SK-N-SH (cell line): ENCODE measurements at regions not wholly inside any gene's neighbourhood (a gene's known extent, or its start where the extent isn't known, plus 50 kb on each side); places are given as distances from the start of the nearest gene placed in this dataset.

Experiments
- EP300 ChIP-seq, 2 experiments: IDR thresholded peaks; 2 replicates each; pipeline versions ENCODE4 v1.4.0 to v1.6.1; 2012; ENCODE audit warnings: borderline replicate concordance in 1 of 2, low read depth in 1 of 2, low read length in 1 of 2
- GATA2 ChIP-seq: sonication (generic); formaldehyde crosslinking; IDR thresholded peaks from 2 replicates; pipeline ENCODE4 v1.5.0; 2020; ENCODE audit warnings: mild to moderate bottlenecking, missing genetic modification reagents
- TAF1 ChIP-seq: IDR thresholded peaks from 2 replicates; pipeline ENCODE4 v1.6.1; 2012; ENCODE audit warnings: low read depth, mild to moderate bottlenecking, low read length, moderate library complexity, borderline replicate concordance
- TF ChIP-seq, protein P1 (sequence below): fragments of 200-600 bp; sonication (generic); IDR thresholded peaks from 2 replicates; pipeline ENCODE4 v1.6.1; 2017; ENCODE audit warnings: antibody characterized with exemption, mild to moderate bottlenecking, moderate library complexity
- TF ChIP-seq, protein P2 (sequence below): IDR thresholded peaks from 2 replicates; pipeline ENCODE4 v1.4.0; 2012; ENCODE audit warnings: low read depth, borderline replicate concordance

DNA sequence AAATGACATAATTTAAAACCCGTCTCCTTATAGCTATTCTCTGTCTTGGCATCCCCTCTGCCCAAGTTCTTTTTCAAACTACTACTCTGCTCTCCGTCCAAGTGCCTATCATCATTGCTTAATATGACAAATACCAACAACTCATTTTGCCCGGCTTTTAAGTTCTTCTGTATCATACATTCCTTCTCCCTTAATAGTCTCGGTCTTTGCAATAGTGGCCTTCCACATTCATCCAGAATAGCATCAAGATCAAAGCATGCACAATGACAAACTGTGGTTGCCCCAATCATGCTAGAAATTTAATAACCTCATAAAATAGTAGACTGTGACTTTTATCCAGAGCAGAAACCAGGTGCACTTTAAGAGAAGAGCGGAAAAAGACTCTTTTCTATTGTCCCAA is 198.9 kb downstream of the ETV1 start:
- TF ChIP-seq, protein P1, sequence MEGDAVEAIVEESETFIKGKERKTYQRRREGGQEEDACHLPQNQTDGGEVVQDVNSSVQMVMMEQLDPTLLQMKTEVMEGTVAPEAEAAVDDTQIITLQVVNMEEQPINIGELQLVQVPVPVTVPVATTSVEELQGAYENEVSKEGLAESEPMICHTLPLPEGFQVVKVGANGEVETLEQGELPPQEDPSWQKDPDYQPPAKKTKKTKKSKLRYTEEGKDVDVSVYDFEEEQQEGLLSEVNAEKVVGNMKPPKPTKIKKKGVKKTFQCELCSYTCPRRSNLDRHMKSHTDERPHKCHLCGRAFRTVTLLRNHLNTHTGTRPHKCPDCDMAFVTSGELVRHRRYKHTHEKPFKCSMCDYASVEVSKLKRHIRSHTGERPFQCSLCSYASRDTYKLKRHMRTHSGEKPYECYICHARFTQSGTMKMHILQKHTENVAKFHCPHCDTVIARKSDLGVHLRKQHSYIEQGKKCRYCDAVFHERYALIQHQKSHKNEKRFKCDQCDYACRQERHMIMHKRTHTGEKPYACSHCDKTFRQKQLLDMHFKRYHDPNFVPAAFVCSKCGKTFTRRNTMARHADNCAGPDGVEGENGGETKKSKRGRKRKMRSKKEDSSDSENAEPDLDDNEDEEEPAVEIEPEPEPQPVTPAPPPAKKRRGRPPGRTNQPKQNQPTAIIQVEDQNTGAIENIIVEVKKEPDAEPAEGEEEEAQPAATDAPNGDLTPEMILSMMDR: no peak
- TF ChIP-seq EP300 (IDR thresholded peaks at IDR 0.05; ENCODE audit: borderline replicate concordance in 1 of 2, low read depth in 1 of 2, low read length in 1 of 2) (no peak), GATA2 (CRISPR knock-in tag) (no peak), TAF1 (no peak)
- TF ChIP-seq, protein P2, sequence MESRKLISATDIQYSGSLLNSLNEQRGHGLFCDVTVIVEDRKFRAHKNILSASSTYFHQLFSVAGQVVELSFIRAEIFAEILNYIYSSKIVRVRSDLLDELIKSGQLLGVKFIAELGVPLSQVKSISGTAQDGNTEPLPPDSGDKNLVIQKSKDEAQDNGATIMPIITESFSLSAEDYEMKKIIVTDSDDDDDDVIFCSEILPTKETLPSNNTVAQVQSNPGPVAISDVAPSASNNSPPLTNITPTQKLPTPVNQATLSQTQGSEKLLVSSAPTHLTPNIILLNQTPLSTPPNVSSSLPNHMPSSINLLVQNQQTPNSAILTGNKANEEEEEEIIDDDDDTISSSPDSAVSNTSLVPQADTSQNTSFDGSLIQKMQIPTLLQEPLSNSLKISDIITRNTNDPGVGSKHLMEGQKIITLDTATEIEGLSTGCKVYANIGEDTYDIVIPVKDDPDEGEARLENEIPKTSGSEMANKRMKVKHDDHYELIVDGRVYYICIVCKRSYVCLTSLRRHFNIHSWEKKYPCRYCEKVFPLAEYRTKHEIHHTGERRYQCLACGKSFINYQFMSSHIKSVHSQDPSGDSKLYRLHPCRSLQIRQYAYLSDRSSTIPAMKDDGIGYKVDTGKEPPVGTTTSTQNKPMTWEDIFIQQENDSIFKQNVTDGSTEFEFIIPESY: no peak
